Neural cell (in vitro differentiated cells): ENCODE measurements at regions not wholly inside any gene's neighbourhood (a gene's known extent, or its start where the extent isn't known, plus 50 kb on each side); places are given as distances from the start of the nearest gene placed in this dataset.
"Not testable (repeated sequence)": the region's sequence is repeated elsewhere in the genome, so short reads cannot be mapped to it uniquely, and the experiment has no call there.

Source experiments
- TAF1 ChIP-seq: IDR thresholded peaks from 2 replicates; pipeline ENCODE4 v1.6.1; 2012; ENCODE audit warnings: low read depth
- TF ChIP-seq, protein P1 (sequence below): fragments of 450-650 bp; IDR thresholded peaks from 2 replicates; pipeline ENCODE4 v1.5.1; 2014; ENCODE audit warnings: antibody characterized with exemption, mild to moderate bottlenecking, moderate library complexity; ENCODE audit not compliant: poor library complexity, severe bottlenecking

- TF ChIP-seq, protein P1, sequence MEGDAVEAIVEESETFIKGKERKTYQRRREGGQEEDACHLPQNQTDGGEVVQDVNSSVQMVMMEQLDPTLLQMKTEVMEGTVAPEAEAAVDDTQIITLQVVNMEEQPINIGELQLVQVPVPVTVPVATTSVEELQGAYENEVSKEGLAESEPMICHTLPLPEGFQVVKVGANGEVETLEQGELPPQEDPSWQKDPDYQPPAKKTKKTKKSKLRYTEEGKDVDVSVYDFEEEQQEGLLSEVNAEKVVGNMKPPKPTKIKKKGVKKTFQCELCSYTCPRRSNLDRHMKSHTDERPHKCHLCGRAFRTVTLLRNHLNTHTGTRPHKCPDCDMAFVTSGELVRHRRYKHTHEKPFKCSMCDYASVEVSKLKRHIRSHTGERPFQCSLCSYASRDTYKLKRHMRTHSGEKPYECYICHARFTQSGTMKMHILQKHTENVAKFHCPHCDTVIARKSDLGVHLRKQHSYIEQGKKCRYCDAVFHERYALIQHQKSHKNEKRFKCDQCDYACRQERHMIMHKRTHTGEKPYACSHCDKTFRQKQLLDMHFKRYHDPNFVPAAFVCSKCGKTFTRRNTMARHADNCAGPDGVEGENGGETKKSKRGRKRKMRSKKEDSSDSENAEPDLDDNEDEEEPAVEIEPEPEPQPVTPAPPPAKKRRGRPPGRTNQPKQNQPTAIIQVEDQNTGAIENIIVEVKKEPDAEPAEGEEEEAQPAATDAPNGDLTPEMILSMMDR, result not testable (repeated sequence)
- not testable (repeated sequence) for TF ChIP-seq TAF1
Observed at GRCh38 chr10:120239695-120240094, 217.3 kb upstream of the PLPP4 start.
